ENCODE measurements at regions not wholly inside any gene's neighbourhood (a gene's known extent, or its start where the extent isn't known, plus 50 kb on each side); places are given as distances from the start of the nearest gene placed in this dataset.

- Histone ChIP-seq H3K79me2 (ENCODE audit: control insufficient read depth, insufficient read depth, low read length) (no peaks in the 10 kb centered on the region), H3K9me3 (ENCODE audit: control insufficient read depth, low read depth, low read length) (no peaks in the 10 kb centered on the region), H3K9ac (ENCODE audit: control insufficient read depth, extremely low read depth, insufficient read depth, low read length) (no peak overlapping the region), H3K27me3 (ENCODE audit: control insufficient read depth, extremely low read depth, insufficient read depth, low read length) (no peaks in the 10 kb centered on the region), H3K4me2 (ENCODE audit: control insufficient read depth, extremely low read depth, insufficient read depth, low read depth, low read length) (no peak overlapping the region), H3K4me1 (ENCODE audit: control insufficient read depth, extremely low read depth, insufficient read depth, low read length) (no peaks in the 10 kb centered on the region), H3K9me1 (ENCODE audit: control insufficient read depth, extremely low read depth, insufficient read depth, low read length) (no peaks in the 10 kb centered on the region), H2AFZ (ENCODE audit: control insufficient read depth, low read length) (no peak overlapping the region), H3K4me3 (ENCODE audit: control insufficient read depth in 2 of 3, extremely low read depth in 1 of 3, insufficient read depth in 2 of 3, low read depth in 1 of 3, low read length in 3 of 3) (no peak overlapping the region), H3K36me3 (ENCODE audit: control insufficient read depth in 2 of 2, extremely low read depth in 1 of 2, insufficient read depth in 2 of 2, low read length in 2 of 2) (no peaks in the 10 kb centered on the region), H3K27ac (ENCODE audit: control insufficient read depth, insufficient read depth, low read length) (no peak overlapping the region), H4K20me1 (ENCODE audit: control insufficient read depth, extremely low read depth, insufficient read depth, low read length) (no peaks in the 10 kb centered on the region)
- FAIRE-seq (no peak), DNase-seq (ENCODE audit: low read depth, low spot score) (no peak)
- no peak for TF ChIP-seq CTCF (optimal IDR thresholded peaks at IDR 0.05 in 1 of 3, IDR thresholded peaks at IDR 0.05 in 1 of 3, conservative IDR thresholded peaks at IDR 0.05 in 1 of 3; ENCODE audit: extremely low read depth in 1 of 3, insufficient read depth in 2 of 3, low read length in 3 of 3)
- no peak for TF ChIP-seq EZH2 (IDR thresholded peaks at IDR 0.05; ENCODE audit: low read length)
- dilution Hi-C loops (cut with MboI; ENCODE audit: extremely low pct_ligation_motif_present, low sequenced_read_pairs), result no loop called here
Measured at GRCh38 chr3:132088291-132088690, 53.5 kb upstream of the CPNE4 start.

DNA sequence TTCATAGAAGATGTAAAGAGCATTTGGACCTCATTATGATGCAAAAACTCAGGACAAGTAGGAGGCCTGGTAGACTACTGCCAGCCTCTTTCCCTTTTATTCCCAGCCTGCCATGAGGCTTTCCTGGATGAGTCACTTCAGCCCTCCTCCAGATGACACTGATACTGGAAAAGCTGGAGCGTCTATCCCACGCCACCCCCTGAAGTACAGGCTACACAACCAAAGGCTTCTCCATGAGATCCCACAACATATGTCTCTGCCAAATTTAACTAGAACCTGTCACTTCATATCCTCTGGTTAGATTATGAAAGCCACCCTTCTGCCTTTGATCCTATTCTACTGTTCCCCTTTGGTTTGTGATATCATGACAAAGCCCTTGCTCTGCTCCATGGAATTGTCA lies 56.1 kb upstream of the CPNE4 start:
- no peak for DNase-seq (ENCODE audit: low read depth, low spot score)
- no peak overlapping the region for H3K4me3 ChIP-seq (ENCODE audit: control insufficient read depth in 2 of 3, extremely low read depth in 1 of 3, insufficient read depth in 2 of 3, low read depth in 1 of 3, low read length in 3 of 3)
- dilution Hi-C loops (cut with MboI; ENCODE audit: extremely low pct_ligation_motif_present, low sequenced_read_pairs), result no loop called here
- H2AFZ ChIP-seq (ENCODE audit: control insufficient read depth, low read length), result no peak overlapping the region
- no peak for TF ChIP-seq CTCF (optimal IDR thresholded peaks at IDR 0.05 in 1 of 3, IDR thresholded peaks at IDR 0.05 in 1 of 3, conservative IDR thresholded peaks at IDR 0.05 in 1 of 3; ENCODE audit: extremely low read depth in 1 of 3, insufficient read depth in 2 of 3, low read length in 3 of 3)
- no peak for TF ChIP-seq EZH2 (IDR thresholded peaks at IDR 0.05; ENCODE audit: low read length)
- H3K27me3 ChIP-seq (ENCODE audit: control insufficient read depth, extremely low read depth, insufficient read depth, low read length), result no peaks in the 10 kb centered on the region
- no peaks in the 10 kb centered on the region for H3K9me3 ChIP-seq (ENCODE audit: control insufficient read depth, low read depth, low read length)
- no peaks in the 10 kb centered on the region for H3K4me1 ChIP-seq (ENCODE audit: control insufficient read depth, extremely low read depth, insufficient read depth, low read length)
- no peak overlapping the region for H3K4me2 ChIP-seq (ENCODE audit: control insufficient read depth, extremely low read depth, insufficient read depth, low read depth, low read length)
- no peaks in the 10 kb centered on the region for H3K9me1 ChIP-seq (ENCODE audit: control insufficient read depth, extremely low read depth, insufficient read depth, low read length)
- H3K9ac ChIP-seq (ENCODE audit: control insufficient read depth, extremely low read depth, insufficient read depth, low read length), result no peak overlapping the region
- no peak for FAIRE-seq
- no peaks in the 10 kb centered on the region for H3K36me3 ChIP-seq (ENCODE audit: control insufficient read depth in 2 of 2, extremely low read depth in 1 of 2, insufficient read depth in 2 of 2, low read length in 2 of 2)
- H4K20me1 ChIP-seq (ENCODE audit: control insufficient read depth, extremely low read depth, insufficient read depth, low read length), result no peaks in the 10 kb centered on the region
- H3K79me2 ChIP-seq (ENCODE audit: control insufficient read depth, insufficient read depth, low read length), result no peaks in the 10 kb centered on the region
- no peak overlapping the region for H3K27ac ChIP-seq (ENCODE audit: control insufficient read depth, insufficient read depth, low read length)

Measured in keratinocyte (primary cell).